Stimulated activated CD8-positive, alpha-beta memory T cell treated with anti-CD3 and anti-CD28 coated beads, Interleukin-15, amount 100 ng/mL, for 1 hour (primary cell): ENCODE measurements at regions not wholly inside any gene's neighbourhood (a gene's known extent, or its start where the extent isn't known, plus 50 kb on each side); places are given as distances from the start of the nearest gene placed in this dataset.

ENCODE experiments used
- DNase-seq: peaks from one replicate; pipeline ENCODE4 v3.0.0-alpha.2; 2020; ENCODE audit warnings: low read depth

- DNase-seq, result no peak
These were observed 933.9 kb downstream of the NSUN3 start for GRCh38 chr3:94996743-94997142.

GRCh38 chr3:95002438-95003046 is 939.7 kb downstream of the NSUN3 start:
- DNase-seq, result no peak

GRCh38 chr3:95028688-95029087 is 965.8 kb downstream of the NSUN3 start:
- DNase-seq, result no peak

DNA sequence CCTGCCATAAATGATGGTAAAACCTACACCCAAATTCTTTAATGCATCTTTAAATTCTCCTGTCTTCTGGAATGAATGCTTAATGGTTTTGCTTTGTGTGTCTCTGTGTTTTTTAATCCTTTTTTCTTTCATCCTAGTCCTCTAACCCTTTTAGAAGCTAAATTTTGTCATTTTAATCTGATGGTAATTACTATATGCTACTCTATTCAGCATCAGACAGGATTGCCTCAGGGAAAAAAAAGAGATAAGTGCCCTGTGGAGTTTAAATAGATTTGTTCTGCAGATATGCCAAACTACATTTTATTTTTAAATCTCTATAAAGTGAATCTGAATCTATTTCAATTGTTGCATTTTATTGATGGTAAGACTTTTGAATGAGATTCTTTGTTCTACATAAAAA is 966.8 kb downstream of the NSUN3 start:
- DNase-seq, result no peak

DNA sequence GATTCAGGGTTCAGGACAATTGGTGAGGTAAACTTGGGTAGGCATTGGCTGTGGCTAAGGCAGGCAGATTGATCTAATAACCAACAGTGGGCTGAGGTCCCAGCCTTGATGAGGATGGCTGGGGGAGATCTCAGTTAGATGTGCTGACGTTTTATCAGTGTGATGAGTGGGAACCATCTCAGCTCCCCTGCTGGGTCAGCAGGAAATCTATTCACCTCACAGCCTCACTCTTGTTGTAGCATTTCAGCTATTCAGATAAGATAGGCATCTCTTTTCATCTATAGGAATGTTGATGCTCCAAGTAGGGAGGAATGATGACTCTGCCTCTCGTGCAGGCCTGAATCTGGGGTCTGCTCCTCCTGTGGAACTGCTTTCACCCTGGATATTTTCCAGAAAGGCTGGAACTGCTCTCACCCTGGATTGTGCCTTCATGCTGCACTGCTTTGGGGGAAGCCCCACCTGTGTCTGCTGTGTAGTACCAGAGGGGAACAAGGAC is 973.7 kb downstream of the NSUN3 start:
- no peak for DNase-seq

DNA sequence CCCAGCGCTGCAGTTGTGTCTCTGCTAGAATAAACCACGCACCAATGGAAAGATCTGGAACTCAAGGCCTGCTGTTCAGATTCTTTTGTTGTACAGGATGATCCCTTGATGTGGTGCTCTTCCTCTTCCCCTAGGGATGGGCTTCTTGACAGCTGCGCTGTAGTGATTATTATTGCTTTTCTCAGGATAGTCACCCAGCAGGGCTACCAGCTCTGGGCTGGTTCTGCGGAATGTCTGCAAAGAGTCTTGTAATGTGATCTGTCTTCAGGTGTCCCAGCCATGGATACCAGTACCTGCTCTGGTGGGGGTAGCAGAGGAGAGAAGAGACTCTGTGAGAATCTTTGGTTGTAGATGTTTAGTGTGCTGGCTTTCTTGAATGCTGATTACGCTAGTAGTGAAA is 974.2 kb downstream of the NSUN3 start:
- no peak for DNase-seq

- no peak for DNase-seq
These were observed 975.1 kb downstream of the NSUN3 start for GRCh38 chr3:95037927-95038326.

- DNase-seq, result no peak
These were observed 981.2 kb downstream of the NSUN3 start for GRCh38 chr3:95044101-95044500.

- DNase-seq, result no peak
These were observed 985.7 kb downstream of the NSUN3 start for GRCh38 chr3:95048564-95048963.

DNA sequence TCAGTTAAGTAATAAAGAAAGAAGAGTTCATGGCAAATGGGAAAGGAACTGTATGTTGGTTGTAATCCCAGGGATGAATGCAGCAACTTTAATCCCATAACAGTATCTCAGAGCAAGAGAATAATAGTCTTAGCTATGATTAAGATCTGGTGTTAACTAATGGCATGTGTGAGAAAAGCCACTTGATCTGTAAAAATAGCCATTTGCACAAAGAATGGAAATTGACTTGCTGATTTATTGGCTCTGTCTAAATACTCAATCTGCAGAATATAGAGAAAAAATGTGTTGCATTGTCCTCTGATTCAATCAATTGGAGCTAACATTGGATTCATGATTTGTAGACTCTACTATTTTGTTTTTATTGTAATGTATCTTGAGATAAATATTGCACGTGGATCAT is 987.0 kb downstream of the NSUN3 start:
- DNase-seq, result no peak

GRCh38 chr3:95055288-95055687 is 992.4 kb downstream of the NSUN3 start:
- no peak for DNase-seq

- DNase-seq, result no peak
These were observed 1019.3 kb downstream of the NSUN3 start for GRCh38 chr3:95082191-95082590.

DNA sequence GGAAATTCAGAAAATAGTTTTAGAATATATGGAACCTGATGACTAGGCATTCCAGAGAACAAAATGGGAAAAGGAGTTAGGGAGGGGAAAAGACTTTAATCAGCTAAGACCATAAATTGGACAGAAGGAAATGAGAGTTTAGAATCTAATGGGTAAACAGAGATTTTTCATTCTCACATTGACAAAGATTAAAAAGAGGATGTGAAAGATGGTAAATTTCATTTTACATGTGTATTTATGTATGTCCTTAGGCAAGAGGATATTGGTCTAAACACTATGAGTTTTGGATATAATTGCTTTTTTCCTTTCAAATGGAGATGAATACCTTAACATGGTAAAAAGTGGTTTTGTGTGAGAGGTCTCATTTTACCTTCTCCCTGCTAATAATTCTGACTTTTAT is 1021.9 kb downstream of the NSUN3 start:
- DNase-seq, result no peak

- DNase-seq, result no peak
These were observed 1025.6 kb downstream of the NSUN3 start for GRCh38 chr3:95088464-95088863.

- no peak for DNase-seq
These were observed 1034.6 kb downstream of the NSUN3 start for GRCh38 chr3:95097493-95097892.

DNA sequence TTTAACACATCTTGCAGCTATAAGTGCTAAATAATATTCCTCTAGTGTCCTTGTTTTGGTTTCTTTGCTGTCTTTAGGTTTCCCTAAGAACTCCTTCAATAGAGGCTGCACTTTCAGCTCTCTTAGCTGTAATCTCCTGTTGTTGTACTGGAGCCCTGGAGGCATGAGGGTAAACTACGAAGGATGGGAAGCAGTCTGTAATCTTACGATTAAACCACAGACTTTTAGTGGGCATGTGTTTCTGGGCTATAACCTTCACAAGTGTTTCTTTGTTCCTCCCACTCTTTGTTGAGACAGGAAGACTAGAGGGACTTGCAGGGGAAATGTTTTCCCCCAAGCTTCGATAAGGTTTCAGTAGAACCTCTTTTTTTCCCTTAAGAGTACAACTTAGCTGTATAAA is 1058.1 kb downstream of the NSUN3 start:
- DNase-seq, result no peak

DNA sequence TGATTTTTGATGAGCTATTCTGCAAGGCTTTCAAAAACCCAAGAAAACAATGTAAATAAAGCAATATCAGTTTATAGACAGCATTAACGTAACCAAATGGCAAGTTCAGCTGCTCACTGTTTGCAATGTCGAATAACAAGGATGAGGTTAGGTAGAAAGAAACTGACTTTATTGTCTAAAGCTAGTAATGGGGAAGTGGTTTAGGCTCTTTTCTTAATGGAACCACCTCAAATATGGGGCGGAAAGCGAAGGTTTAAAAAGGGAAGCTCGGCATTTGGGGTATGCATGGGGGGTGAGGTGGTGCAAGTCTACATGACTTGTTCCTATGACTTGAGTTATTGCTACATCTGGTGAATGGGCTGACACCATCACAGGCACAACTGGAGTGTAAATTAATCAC is 1060.2 kb downstream of the NSUN3 start:
- no peak for DNase-seq

DNA sequence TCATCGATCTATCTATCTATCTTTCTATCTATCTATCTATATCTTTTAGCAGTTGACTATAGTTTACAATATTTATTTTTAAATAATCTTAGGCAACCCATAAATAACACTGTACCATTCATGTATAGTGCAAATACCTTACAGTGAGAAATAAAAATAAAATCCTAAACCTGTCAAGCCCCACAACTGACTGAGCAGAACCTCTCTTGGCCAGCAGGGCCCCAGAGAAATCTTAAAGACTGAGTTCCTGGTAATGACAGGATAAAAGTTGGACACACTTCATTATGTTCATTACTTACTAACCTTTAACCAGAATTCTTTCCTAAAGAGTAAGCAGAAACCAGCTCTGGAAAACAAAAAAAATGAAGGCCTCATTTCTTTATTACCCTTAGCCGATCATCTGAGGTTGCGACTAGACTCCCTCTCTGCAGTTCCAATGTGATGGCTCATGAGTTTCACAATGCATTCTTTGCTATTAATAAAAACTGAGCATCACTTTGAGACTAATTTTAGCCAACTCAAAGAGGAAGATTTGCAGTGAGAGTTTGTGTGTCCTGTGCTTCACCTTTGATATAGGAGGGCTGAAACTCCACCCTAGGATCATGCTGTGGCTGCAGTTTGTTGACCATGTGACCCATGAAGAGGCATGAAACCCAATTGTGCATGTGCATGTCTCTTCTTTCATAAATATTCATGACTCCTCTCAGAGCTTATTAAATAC is 1072.0 kb downstream of the NSUN3 start:
- no peak for DNase-seq

- DNase-seq, result no peak
These were observed 1085.2 kb downstream of the NSUN3 start for GRCh38 chr3:95148107-95148506.

DNA sequence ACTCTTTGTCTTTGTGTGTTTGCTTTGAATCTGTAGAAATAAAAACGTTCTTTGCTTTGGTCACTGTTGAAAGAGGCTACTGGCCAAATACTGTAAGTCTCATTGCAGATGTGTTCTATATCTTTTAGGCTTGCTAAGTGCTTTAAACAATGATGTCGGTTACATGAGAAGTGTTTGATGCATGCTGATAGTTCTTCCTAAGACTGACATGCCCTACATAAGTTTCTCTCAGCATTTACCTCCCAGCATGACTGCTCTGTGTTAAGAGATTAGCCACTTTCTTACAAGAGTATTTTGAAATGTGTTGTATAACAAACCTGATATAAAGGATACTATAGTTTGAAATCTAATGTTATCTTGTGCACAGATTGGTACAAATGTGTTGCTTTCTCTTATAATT is 1088.7 kb downstream of the NSUN3 start:
- no peak for DNase-seq

DNA sequence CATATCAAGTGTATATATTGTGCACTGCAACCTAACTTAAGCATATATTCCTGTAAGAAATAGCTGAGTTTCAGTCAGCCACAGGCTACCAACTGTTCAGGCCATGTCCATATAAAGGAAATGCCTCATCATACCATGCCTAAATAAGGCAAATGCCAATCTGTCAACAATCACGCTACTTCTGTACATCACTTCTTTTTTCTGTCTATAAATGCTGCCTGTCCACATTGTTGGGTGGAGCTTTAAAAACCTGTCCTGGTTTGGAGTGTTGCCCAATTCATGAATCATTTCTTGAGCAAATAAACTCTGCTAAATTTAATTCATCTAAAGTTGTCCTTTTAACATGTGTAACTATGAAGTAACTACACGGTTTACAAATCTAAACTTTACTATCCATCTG is 1091.9 kb downstream of the NSUN3 start:
- DNase-seq, result no peak

GRCh38 chr3:95162794-95163193 is 1099.9 kb downstream of the NSUN3 start:
- DNase-seq, result no peak

- DNase-seq, result no peak
These were observed 1104.9 kb downstream of the NSUN3 start for GRCh38 chr3:95167748-95168147.

GRCh38 chr3:95168526-95168925 is 1105.7 kb downstream of the NSUN3 start:
- no peak for DNase-seq
